ENCODE measurements at regions not wholly inside any gene's neighbourhood (a gene's known extent, or its start where the extent isn't known, plus 50 kb on each side); places are given as distances from the start of the nearest gene placed in this dataset.

GRCh38 chr4:41873380-41874295, 61.6 kb upstream of the TMEM33 start:
- no peak for TF ChIP-seq CTCF (conservative IDR thresholded peaks at IDR 0.05; ENCODE audit: low read depth, low read length)
- TF ChIP-seq CEBPB (IDR thresholded peaks at IDR 0.05; ENCODE audit: low read depth, low read length) = no peak
- TF ChIP-seq POLR2A (IDR thresholded peaks at IDR 0.05; ENCODE audit: low read depth, low read length) = no peak
- no peak for TF ChIP-seq BHLHE40 (IDR thresholded peaks at IDR 0.05; ENCODE audit: low read depth, low read length)
- no peak for TF ChIP-seq MAFK (IDR thresholded peaks at IDR 0.05; ENCODE audit: low read depth, low read length)
- no peak for TF ChIP-seq RFX5 (IDR thresholded peaks at IDR 0.05; ENCODE audit: low read depth, low read length)
- no peak for TF ChIP-seq RAD21 (IDR thresholded peaks at IDR 0.05; ENCODE audit: low read length)
- no peak for TF ChIP-seq MAZ (IDR thresholded peaks at IDR 0.05; ENCODE audit: borderline replicate concordance, low read depth, low read length)
- TF ChIP-seq MXI1 (IDR thresholded peaks at IDR 0.05; ENCODE audit: borderline replicate concordance, low read depth, low read length) = no peak
- TF ChIP-seq RCOR1 (IDR thresholded peaks at IDR 0.05; ENCODE audit: insufficient replicate concordance, low read length) = no peak
